ENCODE measurements at regions not wholly inside any gene's neighbourhood (a gene's known extent, or its start where the extent isn't known, plus 50 kb on each side); places are given as distances from the start of the nearest gene placed in this dataset.
A peak's percentile ranks its signal among the peaks of the same experiment; 100 is the strongest.

GRCh38 chr3:110897046-110897445, 174.6 kb upstream of the NECTIN3 start:
- in situ Hi-C loops (cut with HindIII; ENCODE audit: low sequenced_read_pairs) = no loop called here
- no peak for TF ChIP-seq CTCF (IDR thresholded peaks at IDR 0.05; ENCODE audit: low read depth, low read length)
- no peak for DNase-seq (ENCODE audit: low read depth, low spot score)
- H3K4me3 ChIP-seq (ENCODE audit: low read depth, low read length) = no peak overlapping the region

- no peak overlapping the region for H3K4me3 ChIP-seq (ENCODE audit: low read depth, low read length)
- in situ Hi-C loops (cut with HindIII; ENCODE audit: low sequenced_read_pairs) = no loop called here
- TF ChIP-seq CTCF (IDR thresholded peaks at IDR 0.05; ENCODE audit: low read depth, low read length) = no peak
- peak; percentile 14 for DNase-seq (ENCODE audit: low read depth, low spot score)
These were observed 171.0 kb upstream of the NECTIN3 start for GRCh38 chr3:110900576-110900975.

- in situ Hi-C loops (cut with HindIII; ENCODE audit: low sequenced_read_pairs) = no loop called here
- DNase-seq (ENCODE audit: low read depth, low spot score) = no peak
- no peak for TF ChIP-seq CTCF (IDR thresholded peaks at IDR 0.05; ENCODE audit: low read depth, low read length)
- no peak overlapping the region for H3K4me3 ChIP-seq (ENCODE audit: low read depth, low read length)
These were observed 170.1 kb upstream of the NECTIN3 start for GRCh38 chr3:110901536-110901935.

GRCh38 chr3:110902453-110903085, 169.0 kb upstream of the NECTIN3 start:
- DNase-seq (ENCODE audit: low read depth, low spot score) = no peak
- TF ChIP-seq CTCF (IDR thresholded peaks at IDR 0.05; ENCODE audit: low read depth, low read length) = no peak
- no peak overlapping the region for H3K4me3 ChIP-seq (ENCODE audit: low read depth, low read length)
- in situ Hi-C loops (cut with HindIII; ENCODE audit: low sequenced_read_pairs) = no loop called here

- no peak for DNase-seq (ENCODE audit: low read depth, low spot score)
- in situ Hi-C loops (cut with HindIII; ENCODE audit: low sequenced_read_pairs) = no loop called here
- H3K4me3 ChIP-seq (ENCODE audit: low read depth, low read length) = no peak overlapping the region
- no peak for TF ChIP-seq CTCF (IDR thresholded peaks at IDR 0.05; ENCODE audit: low read depth, low read length)
These were observed 167.7 kb upstream of the NECTIN3 start for GRCh38 chr3:110903771-110904519.

- no peak for TF ChIP-seq CTCF (IDR thresholded peaks at IDR 0.05; ENCODE audit: low read depth, low read length)
- no peak overlapping the region for H3K4me3 ChIP-seq (ENCODE audit: low read depth, low read length)
- in situ Hi-C loops (cut with HindIII; ENCODE audit: low sequenced_read_pairs) = no loop called here
- no peak for DNase-seq (ENCODE audit: low read depth, low spot score)
These were observed 167.1 kb upstream of the NECTIN3 start for GRCh38 chr3:110904520-110904890.
